ENCODE measurements at regions not wholly inside any gene's neighbourhood (a gene's known extent, or its start where the extent isn't known, plus 50 kb on each side); places are given as distances from the start of the nearest gene placed in this dataset.

DNA sequence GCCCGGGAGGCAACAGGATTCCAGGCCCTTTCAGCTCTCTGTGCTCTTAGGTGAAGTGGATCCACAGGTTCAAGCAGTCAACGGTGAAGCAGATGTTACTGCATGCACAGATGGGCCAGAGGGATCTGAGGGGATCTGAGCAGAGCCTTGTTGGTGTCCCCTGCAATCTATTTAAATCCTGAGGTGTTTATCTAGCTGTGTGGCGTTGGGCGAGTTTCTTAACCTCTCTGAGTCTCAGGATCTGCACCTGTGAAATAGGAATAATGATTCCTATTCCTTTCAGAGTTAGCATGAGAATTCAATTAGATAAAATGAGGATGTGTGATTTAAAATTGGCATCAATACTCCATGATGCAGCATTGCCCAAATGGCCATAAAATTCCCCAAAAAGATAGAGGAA, 237.3 kb upstream of the CDH5 start:
- TF ChIP-seq CTCF (IDR thresholded peaks at IDR 0.05) (no peak), POLR2A (IDR thresholded peaks at IDR 0.05) (no peak), POLR2AphosphoS5 (IDR thresholded peaks at IDR 0.05) (no peak), EP300 (IDR thresholded peaks at IDR 0.05) (no peak)
